HG02981 (cell line): ENCODE measurements at regions not wholly inside any gene's neighbourhood (a gene's known extent, or its start where the extent isn't known, plus 50 kb on each side); places are given as distances from the start of the nearest gene placed in this dataset.
"Not testable (repeated sequence)": the region's sequence is repeated elsewhere in the genome, so short reads cannot be mapped to it uniquely, and the experiment has no call there.

Experiments
- ATAC-seq: cut with Tn5 transposase; IDR thresholded peaks from one replicate; pipeline ENCODE4 v1.9.1; 2021; ENCODE audit warnings: mild to moderate bottlenecking, moderate library complexity; ENCODE audit not compliant: unreplicated experiment

DNA sequence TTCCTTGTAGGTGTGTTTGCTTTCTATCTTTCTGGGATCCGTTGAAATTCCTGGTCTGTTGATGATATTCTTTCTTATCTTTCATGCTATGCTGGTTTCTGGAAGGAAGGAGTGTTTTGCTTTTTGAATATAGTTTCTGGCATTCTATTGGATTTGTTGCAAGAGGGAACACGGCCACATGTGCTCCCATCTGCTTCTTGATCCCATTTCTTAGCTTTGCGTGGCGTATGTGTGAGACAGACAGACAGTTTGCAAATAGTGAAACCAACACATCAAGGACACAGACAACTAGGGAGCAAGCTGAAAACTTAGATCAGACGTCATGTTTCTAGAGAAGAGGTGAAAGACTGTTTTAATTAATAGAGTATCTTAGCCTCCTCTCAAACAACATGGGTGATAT lies 261.9 kb upstream of the PUDP start:
- ATAC-seq, result no peak

DNA sequence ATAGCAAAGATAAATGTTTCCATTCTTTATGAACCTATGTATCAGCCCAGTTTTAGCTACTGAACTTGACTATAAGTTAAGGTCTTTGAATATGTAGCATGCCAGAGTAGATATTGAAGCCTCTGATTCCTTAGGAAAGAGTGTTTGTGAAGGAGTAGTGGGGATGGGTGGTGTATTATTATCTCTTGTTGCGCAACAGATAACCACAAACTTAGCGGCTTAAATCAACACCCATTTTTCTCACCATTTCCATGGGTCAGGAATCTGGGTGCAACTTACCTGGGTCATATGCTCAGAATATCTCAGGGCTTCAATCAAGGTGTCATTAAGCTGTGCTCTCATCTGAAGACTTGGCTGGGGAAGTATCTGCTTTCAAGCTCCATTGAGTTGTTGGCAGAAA lies 251.4 kb upstream of the PUDP start:
- ATAC-seq, result no peak

DNA sequence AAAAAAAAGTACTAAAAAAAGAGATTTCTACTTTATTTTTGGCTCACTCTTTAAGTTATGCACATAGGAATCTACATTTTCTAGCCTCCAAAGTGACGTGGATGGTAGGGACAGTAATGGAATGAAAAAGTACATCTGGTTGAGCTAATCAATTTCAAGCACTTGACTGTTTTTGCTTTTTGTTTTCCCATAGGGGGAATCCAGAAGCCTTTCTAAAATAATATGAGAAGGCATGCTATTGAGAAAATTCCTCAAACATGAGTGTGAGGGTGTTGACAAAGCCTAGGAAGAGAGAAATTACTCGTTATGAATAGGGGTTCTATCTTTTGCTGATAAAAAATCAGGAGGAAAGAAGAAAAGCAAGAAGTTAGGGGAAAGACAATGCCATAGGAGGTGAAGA lies 242.5 kb upstream of the PUDP start:
- no peak for ATAC-seq

DNA sequence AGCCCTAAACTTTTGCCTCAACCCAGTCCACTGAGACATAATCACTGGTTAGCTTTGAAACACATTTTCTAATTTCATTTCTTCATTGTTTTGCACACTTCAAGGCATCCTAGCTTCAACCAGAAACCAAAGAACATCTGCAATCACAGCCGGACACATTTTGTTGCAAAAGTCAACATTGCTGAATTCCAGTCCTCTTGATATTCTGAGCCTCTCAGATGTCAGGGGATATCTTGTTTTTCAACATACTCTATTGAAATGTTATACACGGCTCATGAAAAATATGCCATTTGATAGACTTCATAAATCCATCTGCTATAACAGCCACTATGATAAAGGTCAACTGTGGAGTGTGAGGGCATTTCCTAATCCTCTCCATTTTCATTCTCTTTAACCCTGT lies 241.6 kb upstream of the PUDP start:
- ATAC-seq, result no peak

DNA sequence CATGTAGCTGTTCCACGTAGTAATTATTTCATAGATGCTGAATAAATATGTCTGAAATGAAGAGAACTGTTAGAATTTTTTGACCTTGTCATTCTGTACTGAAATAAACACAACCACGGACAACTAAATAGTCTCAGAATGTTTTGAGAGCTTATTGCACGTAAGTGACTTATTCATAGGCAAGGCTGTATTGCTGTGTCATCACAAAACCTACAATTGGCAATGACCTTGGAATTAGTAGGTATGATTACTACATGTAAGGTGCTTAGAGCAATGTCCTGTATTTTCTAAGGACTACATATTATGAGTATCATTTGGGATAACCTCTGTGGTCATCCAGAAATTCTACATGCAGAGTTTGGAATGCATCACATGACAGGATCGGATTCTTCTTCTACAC lies 237.2 kb upstream of the PUDP start:
- ATAC-seq, result no peak

DNA sequence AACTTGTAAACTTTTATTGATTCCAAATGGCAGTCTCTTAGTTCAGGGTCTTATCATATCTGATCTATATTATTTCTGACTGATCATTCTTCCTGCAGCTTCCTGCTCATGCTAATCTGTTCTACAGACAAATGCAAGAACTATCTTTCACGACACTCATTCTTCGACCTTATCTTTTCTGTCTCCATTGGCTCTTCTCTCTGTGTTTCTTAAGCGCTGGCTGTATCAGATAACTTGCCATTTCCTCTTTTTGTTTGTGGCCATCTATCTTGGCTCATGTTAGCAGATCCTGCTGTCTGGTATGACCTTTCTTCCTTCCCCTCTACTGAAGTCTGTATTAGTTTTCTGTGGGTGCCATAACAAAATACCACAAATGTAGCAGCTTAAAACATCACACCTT lies 230.5 kb upstream of the PUDP start:
- no peak for ATAC-seq

DNA sequence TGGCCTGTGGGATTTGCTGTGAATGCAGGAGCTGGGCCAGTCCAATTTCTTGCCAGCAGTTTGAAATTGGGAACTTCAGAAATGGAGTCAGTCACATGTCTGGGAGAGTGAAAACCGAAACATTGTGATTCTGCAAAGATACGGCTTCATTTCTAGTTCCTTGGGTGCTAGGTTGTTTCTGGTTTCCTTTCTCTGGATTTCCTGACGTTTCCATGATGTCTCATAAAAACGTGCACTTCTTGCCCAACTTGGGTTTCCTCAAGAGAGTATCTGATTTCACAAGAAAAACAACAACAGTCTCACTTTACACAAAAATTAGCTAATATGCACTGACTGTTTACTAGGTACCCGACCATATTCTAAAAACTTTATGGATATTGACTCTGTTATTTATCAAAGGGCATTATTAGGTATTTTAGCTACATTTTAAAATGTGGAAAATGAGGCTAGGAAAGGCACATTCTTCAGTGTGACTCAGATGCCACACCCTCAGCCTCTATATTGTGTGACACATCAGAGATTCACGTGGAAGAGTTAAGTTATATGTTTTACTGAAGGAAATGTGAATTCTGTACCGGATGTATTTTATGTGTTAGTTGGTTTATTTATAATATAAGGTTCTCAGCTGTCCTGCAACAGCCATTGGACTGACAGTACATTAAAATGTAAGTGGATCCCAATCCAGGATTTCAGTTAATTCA lies 225.0 kb upstream of the PUDP start:
- ATAC-seq, result no peak

DNA sequence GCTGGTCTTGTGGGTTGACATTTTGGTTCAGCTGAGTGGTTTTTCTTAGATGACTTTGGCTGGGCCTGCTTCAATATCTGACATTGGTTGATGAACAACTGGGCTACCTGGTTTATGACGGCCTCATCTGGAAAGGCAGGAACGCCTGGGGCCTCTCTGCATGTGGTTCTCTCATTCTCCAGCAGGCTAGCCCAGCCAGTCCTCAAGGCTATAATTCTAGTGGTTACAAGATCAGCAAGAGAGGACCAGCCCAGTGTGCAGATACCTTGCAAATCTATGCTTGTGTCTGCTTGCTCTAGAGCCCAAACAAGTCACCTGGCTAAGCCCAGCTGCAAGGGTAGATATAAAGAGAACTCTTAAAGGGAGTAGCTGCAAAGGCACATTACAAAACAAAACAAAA lies 214.2 kb upstream of the PUDP start:
- no peak for ATAC-seq

DNA sequence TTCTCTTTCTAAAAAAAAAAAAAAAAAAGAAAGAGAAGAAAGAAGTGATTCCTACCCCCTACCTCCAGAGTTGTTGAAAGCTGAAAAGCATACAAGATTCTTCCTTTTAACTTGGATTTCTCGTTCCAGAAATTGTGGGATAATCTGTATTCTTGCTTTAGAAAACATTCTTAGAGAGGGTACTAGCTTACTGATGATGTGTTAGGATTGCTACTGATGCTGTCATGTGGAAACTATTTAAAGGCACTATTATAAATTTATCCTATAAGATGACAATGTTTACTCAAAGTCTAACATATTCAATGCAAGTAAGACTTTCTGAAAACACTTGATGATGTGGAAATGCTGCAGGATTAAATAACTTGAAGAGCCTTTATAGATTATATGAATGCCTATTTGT lies 204.0 kb upstream of the PUDP start:
- no peak for ATAC-seq

DNA sequence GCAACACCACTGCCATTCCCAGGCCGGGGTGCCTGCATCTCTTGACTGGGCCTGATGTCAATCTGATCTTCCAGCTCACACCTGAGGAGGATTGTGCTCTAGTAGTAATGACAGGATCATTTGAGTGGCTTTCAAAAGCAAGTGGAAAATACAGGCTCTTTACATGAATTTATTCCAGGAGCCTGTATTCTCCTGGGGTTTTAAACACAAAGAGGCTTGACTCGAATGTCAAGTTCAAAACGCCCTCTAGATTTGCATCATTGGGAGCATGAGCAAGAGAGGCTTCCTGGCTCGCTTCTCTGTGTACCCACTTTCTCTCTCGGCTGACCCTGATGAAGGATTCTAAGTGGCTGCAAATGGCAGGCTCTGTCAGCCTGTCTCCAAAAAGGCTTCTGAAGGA lies 199.5 kb upstream of the PUDP start:
- no peak for ATAC-seq

DNA sequence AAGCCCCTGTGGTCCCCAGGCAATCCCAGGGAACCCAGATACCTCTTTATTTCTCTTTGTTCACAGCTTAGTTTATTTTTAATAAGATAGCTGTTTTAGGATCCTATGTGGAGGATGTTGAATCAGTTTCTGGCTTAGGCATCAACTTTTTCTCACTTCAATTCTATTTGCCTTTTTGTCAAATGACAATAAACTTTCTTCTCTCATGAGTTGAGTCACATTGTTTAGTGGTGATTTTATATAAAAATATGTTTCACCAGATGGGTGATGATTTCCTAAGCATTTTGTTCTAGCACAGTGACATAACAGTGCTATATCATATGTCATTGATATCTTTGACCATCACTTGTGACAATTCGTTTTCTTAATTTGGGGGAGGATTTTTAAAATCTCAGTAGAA lies 198.1 kb upstream of the PUDP start:
- no peak for ATAC-seq

DNA sequence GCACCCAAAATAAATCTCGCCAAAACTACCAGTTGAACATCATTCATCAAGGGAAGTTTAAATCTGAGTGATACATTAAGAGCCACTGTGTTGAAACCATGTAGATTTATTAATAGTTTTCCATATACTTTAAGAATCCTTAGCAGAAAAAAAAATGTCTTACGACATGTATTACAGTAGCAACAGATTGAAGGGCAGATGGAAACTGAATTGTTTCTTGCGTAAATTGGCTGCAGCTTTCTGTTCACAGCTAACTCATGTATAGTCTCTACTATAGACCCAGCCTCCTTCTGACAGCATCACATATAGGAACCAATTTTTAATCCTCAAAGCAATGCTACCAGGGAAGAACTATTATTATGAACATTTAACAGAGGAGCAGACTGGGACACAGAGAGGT lies 195.2 kb upstream of the PUDP start:
- no peak for ATAC-seq

DNA sequence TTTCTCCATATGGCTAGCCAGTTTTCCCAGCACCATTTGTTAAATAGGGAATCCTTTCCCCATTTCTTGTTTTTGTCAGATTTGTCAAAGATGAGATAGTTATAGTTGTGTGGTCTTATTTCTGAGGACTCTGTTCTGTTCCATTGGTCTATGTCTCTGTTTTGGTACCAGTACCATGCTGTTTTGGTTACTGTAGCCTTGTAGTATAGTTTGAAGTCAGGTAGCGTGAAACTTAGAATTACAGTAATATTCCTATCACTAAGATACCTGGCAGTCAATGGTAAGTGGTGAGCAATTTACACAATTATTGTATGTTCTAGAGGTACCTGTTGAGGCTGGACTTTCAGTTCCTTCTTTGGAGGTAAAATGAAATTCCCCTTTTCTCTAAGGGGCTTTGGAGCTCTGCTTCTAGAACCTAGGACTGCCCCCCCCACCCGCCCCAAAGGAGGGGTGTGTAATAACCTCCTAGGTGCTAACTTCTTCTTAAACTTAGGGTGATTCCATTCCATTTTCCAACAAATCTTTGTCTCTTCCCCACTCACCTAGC lies 187.9 kb upstream of the PUDP start:
- not testable (repeated sequence) for ATAC-seq

DNA sequence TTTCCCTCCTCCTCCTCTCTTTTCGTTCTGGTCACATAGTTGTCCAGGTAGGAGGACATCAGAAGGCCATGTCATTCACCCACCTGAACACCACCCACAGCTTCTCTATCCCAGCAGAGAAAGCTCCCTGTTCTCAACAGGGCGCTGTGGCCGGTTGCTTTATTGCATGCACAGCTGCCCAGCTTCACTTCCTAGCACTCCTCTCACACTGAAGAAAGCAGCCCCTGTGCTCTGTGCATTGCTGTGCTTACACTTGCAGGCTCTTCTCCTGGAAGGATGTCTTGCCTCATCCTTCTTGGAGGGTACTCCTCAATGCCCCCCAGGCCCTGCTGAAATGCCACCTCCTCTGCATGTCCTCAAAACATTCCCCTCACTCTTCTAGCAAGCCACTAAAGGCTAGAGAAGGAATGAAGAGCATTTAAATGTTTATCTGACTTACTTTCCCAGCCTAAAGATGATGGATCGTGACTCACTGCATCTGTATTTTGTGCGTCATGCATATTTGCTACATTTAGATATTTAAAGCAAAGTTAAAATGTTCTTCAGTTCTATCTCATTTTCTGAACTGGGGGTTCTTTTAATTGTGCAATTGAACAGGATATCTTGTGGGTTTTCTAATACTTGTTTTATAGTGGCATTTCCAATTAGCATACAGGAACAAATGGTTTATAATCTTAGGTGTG lies 186.4 kb upstream of the PUDP start:
- no peak for ATAC-seq

DNA sequence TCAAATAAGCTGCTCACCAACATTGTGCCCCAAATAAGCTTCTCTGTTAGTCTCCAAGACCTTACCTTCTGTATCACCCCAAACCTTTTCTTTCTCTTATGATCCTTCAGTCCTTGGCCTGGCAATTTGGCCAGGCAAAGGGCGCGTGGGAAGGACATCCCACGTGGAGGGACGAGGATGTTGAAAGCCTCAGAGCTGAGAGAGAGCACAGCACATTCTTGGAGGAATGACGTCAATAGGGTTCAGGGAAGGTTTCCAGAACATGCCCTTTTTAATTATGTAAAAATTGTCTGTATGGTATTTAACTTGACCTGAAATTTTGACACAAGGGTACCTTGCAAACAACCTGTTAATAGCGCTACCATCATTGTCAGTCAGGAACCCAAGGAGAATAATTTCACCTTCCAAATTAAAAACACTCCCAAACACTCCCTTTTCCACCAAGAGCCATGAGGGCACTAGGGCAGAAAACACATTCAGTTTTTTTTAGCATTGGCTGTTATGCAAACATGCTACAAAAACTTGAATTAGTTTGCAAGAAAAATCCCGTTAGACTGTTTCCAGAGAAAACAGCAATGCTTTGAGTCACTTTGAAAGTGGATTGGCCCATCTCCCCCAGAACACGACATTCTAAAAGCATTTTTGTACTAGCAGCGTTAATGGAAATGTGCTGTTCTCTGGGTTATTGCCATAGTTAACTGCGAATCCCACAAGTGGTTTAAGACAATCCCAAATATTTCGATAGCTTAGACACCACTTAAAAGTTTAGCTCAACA lies 183.2 kb upstream of the PUDP start:
- no peak for ATAC-seq

DNA sequence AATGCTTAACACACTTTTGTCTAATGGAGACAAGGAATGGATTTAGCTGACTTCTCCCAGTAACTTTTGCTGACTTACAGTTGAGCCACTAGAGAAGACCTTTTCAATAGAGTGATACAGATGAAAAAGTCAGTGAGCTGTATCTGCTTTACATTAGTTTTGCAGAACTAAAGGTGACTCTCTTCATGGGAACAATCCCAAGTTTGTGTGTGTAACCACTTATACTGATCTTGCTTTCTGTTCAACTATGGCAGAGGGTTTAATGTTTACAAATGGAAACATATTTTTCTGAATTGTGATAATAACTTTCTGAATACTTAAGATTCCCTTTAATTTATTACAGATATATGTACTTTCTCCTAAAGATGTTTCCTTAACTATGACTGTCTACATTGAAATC lies 182.6 kb upstream of the PUDP start:
- ATAC-seq, result no peak

DNA sequence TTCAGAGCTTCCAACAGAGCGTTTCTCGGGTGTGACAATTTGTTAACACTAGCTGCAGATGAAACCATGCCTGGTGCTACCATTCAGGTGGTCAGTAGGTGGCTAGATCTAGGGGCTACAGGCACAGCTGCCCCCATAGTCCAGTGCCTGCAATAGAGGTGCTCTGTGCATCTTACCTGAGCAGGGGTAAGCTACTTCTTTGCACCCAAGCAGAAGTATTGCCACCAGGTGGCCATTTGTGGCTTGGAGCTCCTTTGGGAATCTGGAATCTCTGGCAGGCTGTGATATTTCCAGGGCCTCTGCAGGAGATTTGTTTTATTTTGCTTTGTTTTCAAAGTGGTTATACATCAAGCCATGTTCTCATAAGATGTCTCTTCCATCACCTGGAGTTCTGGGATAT lies 170.7 kb upstream of the PUDP start:
- ATAC-seq, result no peak

DNA sequence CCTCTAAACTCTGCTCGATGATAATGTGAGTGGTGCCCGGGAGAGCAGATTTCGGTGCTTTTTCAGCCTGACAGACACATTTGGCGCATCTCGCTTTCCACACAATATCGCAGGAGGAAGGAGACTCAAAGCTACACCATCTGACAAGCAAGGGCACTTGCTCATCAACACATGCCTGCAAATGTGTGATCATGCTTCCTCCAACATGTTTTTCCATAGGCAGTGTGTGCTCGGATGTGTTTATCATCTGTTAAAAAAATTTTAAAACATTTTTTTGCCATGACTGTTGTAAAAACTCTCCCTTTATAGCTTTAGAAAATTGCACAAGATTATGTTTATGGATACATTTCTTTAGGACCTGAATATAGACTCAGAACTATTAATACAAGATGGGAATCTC lies 170.3 kb upstream of the PUDP start:
- ATAC-seq, result no peak

DNA sequence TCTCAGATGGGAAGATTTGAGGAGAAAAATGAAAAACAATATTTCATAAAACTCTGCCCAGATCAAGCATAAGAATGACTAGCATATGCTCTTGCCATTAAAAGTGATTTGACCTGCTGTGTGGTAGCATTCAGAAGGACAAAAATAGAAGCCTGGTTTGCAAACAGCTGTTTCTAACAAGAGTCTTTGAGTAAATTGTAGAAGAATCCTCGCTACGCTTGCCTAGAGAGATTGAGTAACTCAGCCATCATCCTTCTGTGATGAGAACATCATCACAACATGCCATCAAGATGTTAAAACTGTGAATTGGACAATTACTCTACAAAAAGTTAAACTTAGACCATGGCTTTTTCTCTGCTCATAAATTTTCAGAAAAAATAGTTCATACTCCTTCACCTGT lies 168.9 kb upstream of the PUDP start:
- ATAC-seq, result no peak

DNA sequence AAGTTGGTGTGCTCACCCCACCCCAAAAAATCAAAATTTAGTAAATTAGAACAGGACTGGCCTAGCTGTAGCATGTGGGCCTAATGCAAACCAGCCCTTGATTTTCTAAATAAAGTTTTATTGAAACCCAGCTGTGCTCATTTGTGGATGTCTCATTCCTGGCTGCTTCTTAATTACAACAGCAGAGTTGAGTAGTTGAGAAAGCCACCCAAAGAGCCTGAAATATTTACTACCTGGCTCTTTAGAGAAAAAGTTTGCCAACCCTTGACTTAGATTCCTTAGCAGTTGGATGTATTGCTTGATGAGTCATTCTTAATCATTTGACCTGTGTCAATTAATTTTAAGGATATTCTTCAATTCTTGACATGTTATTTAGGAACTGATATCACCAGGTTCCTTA lies 168.3 kb upstream of the PUDP start:
- no peak for ATAC-seq

DNA sequence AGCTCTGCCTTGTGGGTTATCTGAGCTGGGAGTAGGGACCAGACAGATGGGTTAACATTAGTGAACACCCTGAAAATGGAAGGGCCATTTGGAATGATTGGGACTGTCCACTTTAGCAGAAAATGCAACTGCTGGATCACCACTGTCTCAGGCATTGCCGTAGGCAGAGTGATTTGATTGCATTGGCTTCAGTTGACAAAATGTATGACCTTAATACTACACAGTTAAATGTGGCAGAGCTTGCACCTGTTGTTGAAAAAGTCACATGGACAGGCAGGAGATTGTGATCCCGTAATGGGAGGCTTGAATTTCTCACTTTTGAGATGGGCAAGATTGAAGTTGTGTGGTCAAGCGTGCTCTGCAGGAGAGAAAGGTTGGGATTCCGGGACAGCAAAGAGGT lies 166.5 kb upstream of the PUDP start:
- ATAC-seq, result no peak

DNA sequence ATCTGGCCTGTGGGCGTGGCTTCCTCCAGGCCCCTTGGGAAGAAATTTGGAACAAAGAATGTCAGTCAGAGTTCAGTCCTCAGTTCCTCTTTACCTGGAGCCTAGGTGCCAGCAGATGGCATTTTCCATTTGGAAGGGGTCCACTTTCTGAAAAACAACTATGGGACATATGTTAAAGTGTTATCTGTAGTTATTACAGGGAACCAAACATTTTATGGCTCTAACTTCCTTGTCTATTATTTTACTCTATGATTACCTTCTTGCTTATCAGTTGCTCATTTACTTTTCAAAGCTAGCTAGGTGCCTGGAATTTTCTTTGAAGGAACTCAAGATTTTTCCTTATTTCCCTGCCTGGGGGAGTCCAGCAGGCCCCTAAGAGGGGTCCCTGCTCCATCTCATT lies 159.8 kb upstream of the PUDP start:
- ATAC-seq, result no peak
